ENCODE measurements at regions not wholly inside any gene's neighbourhood (a gene's known extent, or its start where the extent isn't known, plus 50 kb on each side); places are given as distances from the start of the nearest gene placed in this dataset.

- no TSS peak for BruUV-seq (replicated peaks)
- H3K36me3 ChIP-seq (ENCODE audit: control insufficient read depth, insufficient read depth, low read length): no peaks in the 10 kb centered on the region
- intact Hi-C loops (cut with micrococcal nuclease; ENCODE audit: unreplicated experiment): no loop called here
- no peak for TF ChIP-seq CTCF (IDR thresholded peaks at IDR 0.05; ENCODE audit: insufficient read depth in 1 of 2, low read depth in 1 of 2, low read length in 1 of 2, severe bottlenecking in 1 of 2, unreplicated experiment in 1 of 2)
- H3K9me3 Mint-ChIP-seq (ENCODE audit: unreplicated experiment): no peaks in the 10 kb centered on the region
- H3K4me3 Mint-ChIP-seq (ENCODE audit: unreplicated experiment): no peak overlapping the region
- ChIA-PET POLR2A (no interaction called here), CTCF (no interaction called here)
- peaks cover 13% of the 10 kb centered on the region for H3K27me3 Mint-ChIP-seq (ENCODE audit: insufficient read depth, unreplicated experiment)
- no peak for DNase-seq
- no peaks in the 10 kb centered on the region for H3K4me1 ChIP-seq
- H3K4me3 ChIP-seq (ENCODE audit: low read depth, low read length): no peak overlapping the region
- H3K27ac Mint-ChIP-seq (ENCODE audit: unreplicated experiment): no peak overlapping the region
- H3K36me3 Mint-ChIP-seq (ENCODE audit: insufficient read depth, unreplicated experiment): no peaks in the 10 kb centered on the region
- H3K27me3 ChIP-seq (replicated peaks; ENCODE audit: control insufficient read depth, insufficient read depth, low read length): no peaks in the 10 kb centered on the region; the same call in 1 of the 2 replicates
- no peaks in the 10 kb centered on the region for H3K4me1 Mint-ChIP-seq (ENCODE audit: low read depth, unreplicated experiment)
- no peaks in the 10 kb centered on the region for H3K9me3 ChIP-seq
Measured at GRCh38 chr1:221162352-221162751, 283.1 kb downstream of the HLX start.

DNA sequence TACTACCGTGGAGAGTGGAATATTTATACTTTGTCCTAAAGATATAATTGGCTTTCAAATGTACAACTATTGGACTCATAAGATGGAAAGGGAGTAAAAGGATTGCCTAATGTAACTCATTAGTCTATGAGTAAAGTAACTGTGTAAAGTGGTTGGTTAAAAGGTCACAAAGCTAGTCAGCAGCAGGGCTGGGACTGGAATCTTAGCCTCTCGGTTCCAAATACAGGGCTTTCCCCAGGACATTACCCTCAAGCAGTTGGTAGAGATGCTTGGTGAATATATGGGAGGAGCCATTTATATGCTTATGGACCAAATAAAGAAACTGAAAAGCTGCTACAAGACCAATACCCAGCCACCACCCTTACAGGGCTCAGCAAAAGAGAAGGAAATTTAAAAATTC, 283.7 kb downstream of the HLX start:
- H3K27me3 Mint-ChIP-seq (ENCODE audit: insufficient read depth, unreplicated experiment): peaks cover 13% of the 10 kb centered on the region
- CTCF ChIA-PET: no interaction called here
- no peak for TF ChIP-seq CTCF (IDR thresholded peaks at IDR 0.05; ENCODE audit: insufficient read depth in 1 of 2, low read depth in 1 of 2, low read length in 1 of 2, severe bottlenecking in 1 of 2, unreplicated experiment in 1 of 2)
- Histone ChIP-seq H3K36me3 (ENCODE audit: control insufficient read depth, insufficient read depth, low read length) (no peaks in the 10 kb centered on the region), H3K4me1 (no peaks in the 10 kb centered on the region), H3K4me3 (ENCODE audit: low read depth, low read length) (no peak overlapping the region), H3K9me3 (no peaks in the 10 kb centered on the region), H3K27me3 (replicated peaks; ENCODE audit: control insufficient read depth, insufficient read depth, low read length) (no peaks in the 10 kb centered on the region; the same call in 1 of the 2 replicates)
- no TSS peak for BruUV-seq (replicated peaks)
- no peak for DNase-seq
- intact Hi-C loops (cut with micrococcal nuclease; ENCODE audit: unreplicated experiment): no loop called here
- POLR2A ChIA-PET: no interaction called here
- H3K4me1 Mint-ChIP-seq (ENCODE audit: low read depth, unreplicated experiment): no peaks in the 10 kb centered on the region
- no peak overlapping the region for H3K27ac Mint-ChIP-seq (ENCODE audit: unreplicated experiment)
- no peaks in the 10 kb centered on the region for H3K36me3 Mint-ChIP-seq (ENCODE audit: insufficient read depth, unreplicated experiment)
- no peaks in the 10 kb centered on the region for H3K9me3 Mint-ChIP-seq (ENCODE audit: unreplicated experiment)
- no peak overlapping the region for H3K4me3 Mint-ChIP-seq (ENCODE audit: unreplicated experiment)

DNA sequence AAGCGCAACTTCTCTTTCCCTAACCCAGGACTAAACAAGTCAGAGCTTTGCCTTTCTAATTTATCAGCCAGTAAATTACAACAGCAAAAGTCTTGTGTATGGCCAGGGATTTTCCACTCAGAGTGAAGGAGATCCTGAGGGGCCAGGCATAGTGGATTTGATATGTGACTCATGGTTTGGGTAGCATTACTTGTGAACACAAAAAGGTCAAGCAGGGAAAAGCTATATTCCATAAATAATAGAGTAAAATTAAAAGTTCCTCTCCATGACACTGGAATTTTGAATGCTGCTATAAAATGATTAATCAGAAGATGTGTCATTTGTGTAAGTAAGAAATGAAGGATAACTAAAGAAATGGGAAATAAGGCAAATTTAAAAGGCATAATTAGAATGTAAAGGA, 284.8 kb downstream of the HLX start:
- Mint-ChIP-seq H3K36me3 (ENCODE audit: insufficient read depth, unreplicated experiment) (no peaks in the 10 kb centered on the region), H3K9me3 (ENCODE audit: unreplicated experiment) (no peaks in the 10 kb centered on the region), H3K4me3 (ENCODE audit: unreplicated experiment) (no peak overlapping the region), H3K27me3 (ENCODE audit: insufficient read depth, unreplicated experiment) (peaks cover 13% of the 10 kb centered on the region), H3K27ac (ENCODE audit: unreplicated experiment) (no peak overlapping the region), H3K4me1 (ENCODE audit: low read depth, unreplicated experiment) (no peaks in the 10 kb centered on the region)
- POLR2A ChIA-PET: no interaction called here
- no peaks in the 10 kb centered on the region for H3K9me3 ChIP-seq
- intact Hi-C loops (cut with micrococcal nuclease; ENCODE audit: unreplicated experiment): no loop called here
- CTCF ChIA-PET: no interaction called here
- no peak for TF ChIP-seq CTCF (IDR thresholded peaks at IDR 0.05; ENCODE audit: insufficient read depth in 1 of 2, low read depth in 1 of 2, low read length in 1 of 2, severe bottlenecking in 1 of 2, unreplicated experiment in 1 of 2)
- no peak for DNase-seq
- BruUV-seq (replicated peaks): no TSS peak
- no peaks in the 10 kb centered on the region for H3K36me3 ChIP-seq (ENCODE audit: control insufficient read depth, insufficient read depth, low read length)
- no peaks in the 10 kb centered on the region; the same call in 1 of the 2 replicates for H3K27me3 ChIP-seq (replicated peaks; ENCODE audit: control insufficient read depth, insufficient read depth, low read length)
- no peaks in the 10 kb centered on the region for H3K4me1 ChIP-seq
- no peak overlapping the region for H3K4me3 ChIP-seq (ENCODE audit: low read depth, low read length)

All from Caco-2 (cell line).